GM19467 (cell line): ENCODE measurements at regions not wholly inside any gene's neighbourhood (a gene's known extent, or its start where the extent isn't known, plus 50 kb on each side); places are given as distances from the start of the nearest gene placed in this dataset.

Experiments used
- ATAC-seq: cut with Tn5 transposase; IDR thresholded peaks from one replicate; pipeline ENCODE4 v1.9.1; 2021; ENCODE audit warnings: mild to moderate bottlenecking, moderate library complexity; ENCODE audit not compliant: unreplicated experiment

DNA sequence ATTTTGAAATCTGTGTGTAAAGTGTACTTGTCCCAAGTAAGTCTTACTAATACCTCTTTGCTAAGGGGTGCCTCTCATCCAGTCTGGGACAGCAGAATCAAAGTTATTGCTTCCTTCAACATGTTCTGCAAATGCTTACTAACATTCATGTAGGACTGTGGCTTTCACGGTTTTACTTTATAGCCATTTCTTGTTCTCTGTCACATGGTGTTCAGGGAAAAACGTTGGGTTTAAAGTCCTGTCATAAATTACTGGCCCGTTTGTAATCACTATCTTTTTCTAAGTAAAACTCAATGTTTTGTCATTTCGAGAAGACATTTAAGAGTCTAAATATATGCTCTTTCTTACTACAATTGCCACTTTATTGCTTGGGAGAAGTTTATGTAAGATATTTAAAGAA, 321.1 kb downstream of the STIM2 start:
- ATAC-seq: no peak

DNA sequence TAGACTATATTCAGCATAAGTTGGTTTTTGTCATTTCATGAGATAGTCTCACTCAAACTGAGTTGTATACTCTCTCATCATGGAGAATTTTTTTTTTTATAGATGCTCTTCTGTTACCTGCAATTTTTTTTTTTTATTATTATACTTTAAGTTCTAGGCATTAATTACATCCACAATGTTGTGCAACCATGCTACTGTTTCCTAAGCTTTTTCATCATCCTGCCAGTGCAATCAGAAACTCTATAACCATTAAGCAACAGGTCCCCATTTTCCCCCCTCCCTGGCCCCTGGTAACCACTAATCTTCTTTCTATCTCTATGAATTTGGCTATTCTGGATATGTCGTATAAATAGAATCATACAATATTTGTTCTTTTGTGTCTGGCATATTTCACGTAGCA, 321.6 kb downstream of the STIM2 start:
- ATAC-seq: no peak

DNA sequence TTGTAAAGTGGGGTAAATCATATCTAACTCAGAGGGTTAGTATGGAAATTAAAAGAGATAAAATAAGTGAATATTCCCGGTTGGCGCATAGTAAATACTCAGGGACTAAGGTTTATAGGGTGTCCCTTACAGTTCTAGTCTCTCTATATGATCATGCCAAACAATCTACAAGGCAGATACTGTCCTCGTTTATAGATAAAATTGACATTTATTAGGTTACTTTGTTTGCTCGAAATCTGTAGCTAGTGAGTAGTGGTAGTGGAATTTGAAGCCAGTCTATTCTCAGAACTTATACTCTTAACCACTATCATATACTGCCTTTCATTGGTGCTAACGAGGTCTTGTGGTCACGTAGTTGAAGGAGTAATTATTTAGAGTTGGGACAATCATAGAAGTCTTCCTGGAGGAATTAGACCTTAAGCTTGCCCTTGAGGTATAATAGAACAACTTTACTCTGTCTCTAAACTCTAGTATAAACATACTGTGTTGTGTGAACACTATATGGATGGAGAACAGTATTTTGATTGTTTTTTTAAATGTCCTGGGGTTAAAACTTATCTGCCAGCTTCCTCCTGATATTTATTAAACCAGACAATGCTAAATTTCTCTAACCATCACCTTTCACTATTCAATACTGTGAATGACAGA, 324.0 kb downstream of the STIM2 start:
- ATAC-seq: no peak

- no peak for ATAC-seq
These were observed 326.1 kb downstream of the STIM2 start for GRCh38 chr4:27186710-27187109.

DNA sequence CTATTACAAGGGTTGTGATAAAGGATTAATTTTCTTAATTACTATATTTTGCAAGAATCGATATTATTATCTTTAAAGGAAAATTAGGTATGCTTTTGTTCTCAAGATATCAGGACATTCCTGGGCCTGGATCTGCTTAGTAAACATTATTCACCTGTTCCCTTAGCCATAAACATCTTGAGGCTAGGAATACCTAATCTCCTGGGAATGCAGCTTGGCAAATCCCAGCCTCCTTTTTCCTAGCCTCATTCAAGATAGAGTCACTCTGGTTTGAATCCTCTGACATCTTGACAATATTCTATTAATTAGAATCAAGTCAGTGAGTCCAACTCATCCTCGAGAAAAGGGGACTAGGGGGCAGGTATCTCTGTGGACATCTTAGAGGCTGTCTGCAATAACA, 327.1 kb downstream of the STIM2 start:
- ATAC-seq: no peak

GRCh38 chr4:27189683-27190082, 329.0 kb downstream of the STIM2 start:
- ATAC-seq: no peak

GRCh38 chr4:27191592-27191991, 331.0 kb downstream of the STIM2 start:
- ATAC-seq: no peak

DNA sequence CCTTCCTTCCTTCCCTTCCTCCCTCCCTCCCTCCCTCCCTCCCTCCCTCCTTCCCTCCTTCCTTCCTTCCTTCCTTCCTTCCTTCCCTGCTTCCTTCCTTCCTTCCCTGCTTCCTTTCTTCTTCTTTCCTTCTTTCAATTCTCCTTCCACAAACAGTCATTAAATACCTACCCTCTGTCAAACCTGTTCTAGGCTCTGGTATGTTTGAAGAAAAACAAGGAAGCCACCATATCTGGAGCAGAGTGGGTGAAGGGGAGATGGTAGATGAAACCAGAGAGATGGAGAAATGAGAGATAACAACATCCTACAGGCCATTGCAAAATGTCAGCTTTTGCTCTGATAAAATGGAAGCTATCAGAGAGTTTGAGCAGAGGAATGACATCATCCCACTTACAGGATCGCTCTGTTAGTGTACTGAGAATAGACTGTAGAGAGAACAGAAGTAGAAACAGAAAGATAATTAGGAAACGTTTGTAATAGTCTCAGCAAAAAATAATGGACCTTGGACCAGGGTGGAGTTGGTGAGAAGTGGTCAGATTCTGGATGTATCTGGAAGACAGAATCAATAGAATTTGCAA, 334.0 kb downstream of the STIM2 start:
- ATAC-seq: no peak

DNA sequence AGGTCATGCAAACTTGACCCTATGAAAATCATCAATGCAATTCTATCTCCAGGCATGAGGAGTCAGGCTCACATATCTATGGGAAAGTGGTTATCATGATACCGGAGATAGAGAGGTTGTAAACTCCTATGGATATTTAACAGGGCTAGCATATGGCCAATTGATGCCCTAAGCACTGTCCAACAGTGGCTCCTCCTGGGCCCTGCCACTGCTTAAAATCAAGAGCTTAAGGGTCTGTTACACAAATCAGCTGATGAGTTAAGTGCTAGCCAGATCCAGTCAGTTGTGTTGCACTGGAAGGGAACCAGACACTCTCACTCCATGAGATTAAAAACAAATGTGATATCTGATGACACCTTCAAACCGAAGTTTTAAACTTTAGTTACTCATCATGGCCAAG, 337.6 kb downstream of the STIM2 start:
- no peak for ATAC-seq

DNA sequence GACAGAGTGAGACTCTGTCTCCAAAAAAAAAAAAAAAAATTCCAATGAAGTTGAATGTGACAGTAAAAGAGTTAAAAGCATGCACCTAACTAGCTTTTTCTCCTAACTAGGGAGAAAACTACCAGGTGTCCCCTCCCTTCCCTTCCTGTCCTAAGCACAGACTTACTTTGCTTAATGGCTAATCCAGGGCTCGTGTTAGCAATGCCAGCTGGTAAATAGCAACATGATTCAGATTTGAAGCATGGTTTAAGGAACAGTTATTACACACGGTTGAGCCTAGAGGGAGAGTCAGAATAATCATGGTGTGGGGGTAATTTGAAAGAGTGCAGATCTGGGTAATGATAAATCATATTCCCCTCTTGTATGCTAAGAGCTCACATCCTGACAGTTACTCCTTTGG, 338.3 kb downstream of the STIM2 start:
- ATAC-seq: no peak

GRCh38 chr4:27206009-27206408, 345.4 kb downstream of the STIM2 start:
- ATAC-seq: no peak

DNA sequence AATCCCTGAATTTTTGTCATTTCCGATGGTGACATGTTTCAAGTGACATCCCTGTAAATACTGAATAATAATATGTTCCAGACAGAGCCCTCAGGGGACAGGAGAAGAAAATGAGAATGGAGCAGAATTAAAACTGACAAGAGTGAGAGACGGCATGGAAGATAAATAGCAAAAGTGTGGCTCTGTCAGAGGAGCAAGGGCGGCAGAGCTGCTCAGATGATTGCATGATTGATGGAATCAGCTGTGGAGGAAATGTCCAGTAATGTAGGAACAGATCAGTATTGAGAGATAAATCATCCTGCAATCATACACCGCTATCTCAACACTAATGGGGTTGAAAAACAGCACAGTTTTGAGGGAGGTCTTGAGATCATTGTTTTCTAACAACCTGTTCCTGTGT, 350.3 kb downstream of the STIM2 start:
- ATAC-seq: no peak

DNA sequence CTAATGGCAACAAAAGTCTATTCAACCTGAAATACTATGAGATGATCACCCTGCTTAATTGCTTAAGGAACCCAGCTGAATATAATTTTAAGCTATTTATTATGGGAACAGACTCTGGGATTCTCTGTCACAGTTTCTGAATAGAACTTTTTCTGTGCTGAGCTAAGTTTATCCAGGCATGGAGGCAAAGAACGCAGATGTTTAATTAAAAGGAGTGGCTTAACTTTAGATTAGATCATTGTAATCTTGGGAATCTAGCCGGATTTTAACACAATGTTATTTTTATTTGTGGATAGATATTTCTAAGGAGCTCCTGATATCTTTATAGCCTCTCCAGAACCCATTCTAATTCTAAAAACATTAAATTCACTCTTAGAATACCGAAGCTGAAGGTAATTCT, 353.4 kb downstream of the STIM2 start:
- no peak for ATAC-seq

DNA sequence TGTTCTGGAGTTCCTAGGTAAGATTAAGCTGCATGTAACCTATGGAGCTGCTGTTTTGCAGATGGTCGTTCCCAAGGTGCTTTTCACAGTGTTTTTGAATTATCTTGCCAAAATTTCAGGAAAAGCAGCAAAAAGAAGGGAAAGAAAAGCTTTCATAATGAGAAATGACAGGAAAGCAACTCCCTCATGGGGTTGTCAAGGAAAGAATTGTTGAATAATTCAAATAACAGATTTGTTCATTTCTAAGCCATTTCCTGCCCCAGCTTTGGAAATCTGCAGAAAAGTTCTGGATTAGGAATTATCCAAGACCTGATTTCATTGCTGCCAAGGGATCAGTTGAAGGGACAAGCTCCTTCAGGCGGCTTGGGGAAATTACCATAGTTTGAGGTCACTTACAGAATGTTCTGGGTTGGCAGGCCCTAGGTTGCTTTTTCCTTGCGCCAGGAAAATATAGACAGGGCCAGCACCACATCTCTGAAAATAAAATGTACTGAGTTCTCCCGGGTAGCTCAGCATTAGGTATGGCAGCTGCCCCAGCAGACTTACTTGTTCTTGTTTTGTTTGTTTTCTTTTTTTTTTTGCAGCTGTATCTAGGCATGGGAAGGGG, 354.7 kb downstream of the STIM2 start:
- ATAC-seq: no peak

- ATAC-seq: no peak
These were observed 356.7 kb downstream of the STIM2 start for GRCh38 chr4:27217261-27217769.

DNA sequence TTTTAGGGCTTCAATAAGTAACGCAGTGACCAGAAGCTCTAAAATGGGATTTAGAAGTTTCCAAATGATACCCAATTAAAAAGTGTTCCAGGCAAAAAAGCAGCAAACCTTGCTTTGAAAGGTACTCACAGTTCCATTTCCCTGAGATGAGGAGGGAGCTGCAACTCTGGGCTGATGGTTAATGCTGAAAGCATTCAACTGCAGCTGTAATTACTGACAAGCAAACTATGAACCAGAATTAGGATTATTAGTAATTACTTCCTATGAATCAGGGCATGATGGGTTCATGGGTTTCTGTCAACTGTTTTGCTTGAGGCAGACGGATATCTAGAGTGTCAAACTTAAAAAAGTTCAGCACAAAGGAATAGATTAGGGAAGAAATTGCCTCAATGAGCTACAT, 357.4 kb downstream of the STIM2 start:
- ATAC-seq: no peak

DNA sequence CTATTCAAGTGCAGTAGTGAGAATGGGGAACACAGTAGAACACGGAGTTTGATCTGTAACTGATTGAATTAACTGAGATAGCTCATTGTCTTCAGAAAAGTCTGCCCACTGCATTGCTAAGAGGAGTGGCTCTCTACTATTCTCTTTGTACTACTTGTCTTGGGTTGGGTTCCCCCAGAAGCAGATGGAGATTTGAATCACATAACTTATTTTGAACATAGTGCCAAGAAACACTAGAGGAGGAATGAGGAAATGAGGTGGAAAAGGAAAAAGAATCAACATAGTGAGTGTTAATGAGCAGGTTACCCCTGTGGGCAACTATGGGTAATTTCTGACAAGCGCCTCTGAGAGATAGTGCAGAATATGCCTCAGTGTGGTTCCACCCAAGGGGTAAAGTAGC, 362.7 kb downstream of the STIM2 start:
- ATAC-seq: no peak

- ATAC-seq: no peak
These were observed 372.9 kb downstream of the STIM2 start for GRCh38 chr4:27233531-27233930.

GRCh38 chr4:27234306-27234899, 373.8 kb downstream of the STIM2 start:
- no peak for ATAC-seq

DNA sequence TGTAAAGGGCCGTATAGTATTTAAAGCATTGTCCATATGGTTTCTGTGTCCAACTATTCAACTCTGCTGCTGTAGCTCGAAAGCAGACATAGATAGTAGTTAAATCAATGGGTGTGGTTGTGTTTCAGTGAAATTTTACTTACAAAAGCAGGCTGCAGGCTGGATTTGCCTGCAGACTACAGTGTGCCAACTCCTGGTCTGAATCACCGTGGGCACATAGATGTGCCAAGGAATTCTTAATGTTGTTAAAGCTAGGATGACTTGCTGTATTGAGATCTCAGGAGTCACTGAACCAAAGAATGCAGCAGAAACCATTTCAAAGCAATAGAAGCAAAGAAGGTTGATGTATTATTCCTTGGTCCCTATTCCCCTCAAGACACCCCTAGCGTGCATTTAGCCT, 379.0 kb downstream of the STIM2 start:
- no peak for ATAC-seq

DNA sequence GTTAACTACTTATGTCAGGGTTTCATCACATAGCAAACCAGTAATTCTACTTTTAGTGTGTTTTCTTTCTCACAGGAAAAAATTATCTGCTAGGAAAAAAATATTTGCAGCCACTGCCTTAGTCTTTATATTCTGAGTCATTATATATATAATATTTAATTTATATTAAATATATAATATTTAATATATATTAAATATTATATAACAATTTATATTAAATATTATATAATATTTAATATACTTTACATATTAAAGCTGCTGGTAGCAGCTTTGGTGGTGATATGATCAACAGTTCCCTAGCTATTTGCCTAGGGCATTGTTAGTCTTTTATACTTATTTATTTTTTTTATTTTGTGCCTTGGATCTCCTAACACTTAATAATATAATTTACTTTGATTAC, 381.6 kb downstream of the STIM2 start:
- no peak for ATAC-seq

- ATAC-seq: no peak
These were observed 384.6 kb downstream of the STIM2 start for GRCh38 chr4:27245216-27245615.
